ENCODE measurements at regions not wholly inside any gene's neighbourhood (a gene's known extent, or its start where the extent isn't known, plus 50 kb on each side); places are given as distances from the start of the nearest gene placed in this dataset.
A peak's percentile ranks its signal among the peaks of the same experiment; 100 is the strongest.
"Not testable (repeated sequence)": the region's sequence is repeated elsewhere in the genome, so short reads cannot be mapped to it uniquely, and the experiment has no call there.

DNA sequence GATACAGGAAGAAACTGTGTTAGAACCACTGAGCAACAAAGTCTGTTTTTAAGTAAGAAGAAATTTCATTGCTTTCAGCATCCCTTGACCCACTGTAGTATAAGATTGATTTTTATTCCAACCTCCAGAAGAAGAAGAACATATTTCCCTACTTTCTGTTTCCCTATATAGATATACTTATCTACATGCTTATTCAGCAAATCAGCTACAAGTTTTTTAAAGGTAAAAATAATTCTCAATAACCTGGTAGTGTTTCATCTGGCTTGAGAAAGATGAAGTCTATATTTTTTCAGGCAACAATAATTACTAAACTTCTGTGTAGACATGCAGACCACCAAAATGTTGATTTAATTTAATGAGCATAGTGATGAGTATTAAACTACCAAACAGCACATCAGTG, 201.0 kb downstream of the OSTF1 start:
- Histone ChIP-seq H3K9ac (ENCODE audit: low read depth, low read length) (no peak overlapping the region), H3K4me1 (ENCODE audit: insufficient read depth, low read length) (no peaks in the 10 kb centered on the region), H3K36me3 (ENCODE audit: insufficient read depth, low read length) (no peaks in the 10 kb centered on the region), H3K27me3 (ENCODE audit: insufficient read depth, low read length) (no peaks in the 10 kb centered on the region), H3K4me3 (ENCODE audit: low read length) (no peak overlapping the region), H3K9me3 (ENCODE audit: insufficient read depth, low read depth, low read length) (no peaks in the 10 kb centered on the region), H3K27ac (ENCODE audit: low read depth, low read length) (no peak overlapping the region)

DNA sequence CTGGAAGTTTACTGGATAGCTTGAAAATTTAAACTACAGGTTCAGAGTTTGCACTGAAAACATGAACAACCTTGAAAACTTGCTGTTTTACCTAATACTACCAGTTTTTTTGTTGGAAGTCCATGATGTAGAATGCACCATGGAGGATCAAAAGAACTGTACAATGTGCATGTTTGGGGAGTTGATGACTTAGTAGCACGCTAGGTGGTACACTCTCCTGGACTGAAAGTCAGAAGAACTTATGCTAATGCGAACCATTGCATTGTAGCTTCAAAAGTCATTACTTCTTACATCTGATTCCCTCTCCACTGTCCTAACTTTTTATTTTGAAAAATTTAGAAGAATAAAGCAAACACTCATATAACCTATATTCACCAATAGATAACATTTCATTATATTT, 211.0 kb downstream of the OSTF1 start:
- no peaks in the 10 kb centered on the region for H3K9me3 ChIP-seq (ENCODE audit: insufficient read depth, low read depth, low read length)
- no peaks in the 10 kb centered on the region for H3K4me1 ChIP-seq (ENCODE audit: insufficient read depth, low read length)
- no peak overlapping the region for H3K27ac ChIP-seq (ENCODE audit: low read depth, low read length)
- no peaks in the 10 kb centered on the region for H3K27me3 ChIP-seq (ENCODE audit: insufficient read depth, low read length)
- H3K36me3 ChIP-seq (ENCODE audit: insufficient read depth, low read length): no peaks in the 10 kb centered on the region
- WGBS: 90% methylated on average over 2 of the region's 2 CpGs
- H3K9ac ChIP-seq (ENCODE audit: low read depth, low read length): no peak overlapping the region
- no peak overlapping the region for H3K4me3 ChIP-seq (ENCODE audit: low read length)

DNA sequence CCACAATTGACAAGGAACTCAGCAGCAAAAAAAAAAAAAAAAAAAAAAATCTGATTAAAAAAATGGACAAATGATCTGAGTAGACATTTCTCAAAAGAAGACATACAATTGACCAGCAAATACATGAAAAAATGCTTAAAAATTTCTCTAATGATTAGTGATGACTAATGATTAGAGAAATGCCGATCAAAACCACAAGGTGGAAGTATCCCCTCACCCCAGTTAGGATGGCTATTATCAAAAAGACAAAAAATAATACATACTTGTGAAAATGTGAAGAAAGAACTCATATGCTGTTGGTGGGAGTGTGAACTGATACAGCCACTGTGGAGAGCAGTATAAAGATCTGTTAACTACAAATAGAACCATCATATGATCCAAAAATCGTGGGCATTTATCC, 245.3 kb downstream of the OSTF1 start:
- no peaks in the 10 kb centered on the region for H3K9me3 ChIP-seq (ENCODE audit: insufficient read depth, low read depth, low read length)
- no peaks in the 10 kb centered on the region for H3K27me3 ChIP-seq (ENCODE audit: insufficient read depth, low read length)

DNA sequence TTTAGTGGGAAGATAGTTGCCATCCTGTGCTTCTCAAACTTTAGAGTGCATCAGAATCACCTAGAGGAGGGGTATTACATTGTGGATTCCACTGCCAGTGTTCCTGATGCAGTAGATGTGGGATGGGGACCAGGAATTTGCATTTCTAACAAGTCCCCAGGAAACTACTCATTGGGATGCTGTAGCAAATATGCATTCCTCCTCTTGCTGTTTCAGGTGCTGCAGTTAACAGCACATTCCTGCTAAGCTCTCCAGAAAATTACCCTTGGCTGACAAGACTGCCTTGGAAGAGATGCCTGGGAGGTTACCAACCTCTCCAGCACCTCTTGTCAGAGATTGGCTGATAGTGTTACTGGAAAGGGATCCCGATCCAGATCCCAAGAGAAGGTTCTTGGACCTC, 270.5 kb downstream of the OSTF1 start:
- H3K27ac ChIP-seq (ENCODE audit: low read depth, low read length): peak overlapping the region; percentile 70
- WGBS: 63% methylated on average over 1 of the region's 1 CpG
- peaks cover 23% of the 10 kb centered on the region for H3K9me3 ChIP-seq (ENCODE audit: insufficient read depth, low read depth, low read length)
- no peaks in the 10 kb centered on the region for H3K27me3 ChIP-seq (ENCODE audit: insufficient read depth, low read length)
- H3K4me3 ChIP-seq (ENCODE audit: low read length): no peak overlapping the region
- H3K4me1 ChIP-seq (ENCODE audit: insufficient read depth, low read length): peaks cover 19% of the 10 kb centered on the region
- no peaks in the 10 kb centered on the region for H3K36me3 ChIP-seq (ENCODE audit: insufficient read depth, low read length)
- H3K9ac ChIP-seq (ENCODE audit: low read depth, low read length): no peak overlapping the region

More for the DNA sequence above, 245.3 kb downstream of the OSTF1 start:
- Histone ChIP-seq H3K4me1 (ENCODE audit: insufficient read depth, low read length) (no peaks in the 10 kb centered on the region), H3K36me3 (ENCODE audit: insufficient read depth, low read length) (no peaks in the 10 kb centered on the region), H3K27ac (ENCODE audit: low read depth, low read length) (no peak overlapping the region), H3K4me3 (ENCODE audit: low read length) (no peak overlapping the region), H3K9ac (ENCODE audit: low read depth, low read length) (no peak overlapping the region)
- WGBS: 100% methylated on average over 1 of the region's 2 CpGs

DNA sequence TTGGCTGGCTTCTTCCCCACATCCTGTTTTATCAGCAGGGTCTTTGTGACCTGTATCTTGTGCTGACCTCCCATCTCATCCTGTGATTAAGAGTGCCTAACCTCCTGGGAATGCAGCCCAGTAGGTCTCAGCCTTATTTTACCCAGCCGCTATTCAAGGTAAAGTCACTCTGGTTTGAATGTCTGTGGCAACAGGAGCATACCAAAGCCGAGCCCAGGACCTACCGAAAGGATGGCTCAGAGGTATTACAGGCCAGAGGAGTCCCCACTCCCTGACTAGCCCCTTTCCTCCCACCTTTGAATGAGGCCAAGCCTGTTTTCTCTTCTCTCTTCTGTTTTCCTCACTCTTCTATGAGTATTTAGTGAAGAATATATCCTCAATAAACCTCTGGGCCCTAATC, 271.3 kb downstream of the OSTF1 start:
- Histone ChIP-seq H3K27ac (ENCODE audit: low read depth, low read length) (peak overlapping the region; percentile 70), H3K9ac (ENCODE audit: low read depth, low read length) (no peak overlapping the region), H3K4me3 (ENCODE audit: low read length) (no peak overlapping the region), H3K27me3 (ENCODE audit: insufficient read depth, low read length) (no peaks in the 10 kb centered on the region), H3K4me1 (ENCODE audit: insufficient read depth, low read length) (peaks cover 19% of the 10 kb centered on the region), H3K36me3 (ENCODE audit: insufficient read depth, low read length) (no peaks in the 10 kb centered on the region), H3K9me3 (ENCODE audit: insufficient read depth, low read depth, low read length) (peaks cover 25% of the 10 kb centered on the region)
- WGBS: 88% methylated on average over 3 of the region's 3 CpGs

DNA sequence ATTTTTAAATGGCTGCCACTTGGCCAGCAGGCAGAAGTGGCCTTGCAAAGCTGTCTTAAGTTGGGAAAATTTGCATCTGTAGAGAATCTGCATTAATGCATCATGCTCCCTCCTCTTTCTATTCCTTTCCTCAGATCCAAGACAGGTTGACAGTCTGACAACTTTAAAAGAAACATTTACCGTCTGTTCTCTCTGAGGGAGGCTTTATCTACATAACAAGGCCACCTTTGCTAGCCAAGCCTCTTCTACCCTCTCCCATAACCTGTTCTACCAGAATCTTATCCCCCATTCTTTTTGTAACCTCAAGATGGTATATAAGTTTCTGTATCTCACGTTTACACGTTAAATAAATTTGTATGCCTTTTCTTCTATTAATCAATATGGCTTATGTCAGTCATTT, 271.9 kb downstream of the OSTF1 start:
- H3K9me3 ChIP-seq (ENCODE audit: insufficient read depth, low read depth, low read length): peaks cover 25% of the 10 kb centered on the region
- no peak overlapping the region for H3K4me3 ChIP-seq (ENCODE audit: low read length)
- 54% methylated on average over 1 of the region's 3 CpGs for WGBS
- H3K4me1 ChIP-seq (ENCODE audit: insufficient read depth, low read length): peaks cover 19% of the 10 kb centered on the region
- no peaks in the 10 kb centered on the region for H3K36me3 ChIP-seq (ENCODE audit: insufficient read depth, low read length)
- no peaks in the 10 kb centered on the region for H3K27me3 ChIP-seq (ENCODE audit: insufficient read depth, low read length)
- no peak overlapping the region for H3K9ac ChIP-seq (ENCODE audit: low read depth, low read length)
- H3K27ac ChIP-seq (ENCODE audit: low read depth, low read length): no peak overlapping the region; the same call in 1 of the 2 replicates

DNA sequence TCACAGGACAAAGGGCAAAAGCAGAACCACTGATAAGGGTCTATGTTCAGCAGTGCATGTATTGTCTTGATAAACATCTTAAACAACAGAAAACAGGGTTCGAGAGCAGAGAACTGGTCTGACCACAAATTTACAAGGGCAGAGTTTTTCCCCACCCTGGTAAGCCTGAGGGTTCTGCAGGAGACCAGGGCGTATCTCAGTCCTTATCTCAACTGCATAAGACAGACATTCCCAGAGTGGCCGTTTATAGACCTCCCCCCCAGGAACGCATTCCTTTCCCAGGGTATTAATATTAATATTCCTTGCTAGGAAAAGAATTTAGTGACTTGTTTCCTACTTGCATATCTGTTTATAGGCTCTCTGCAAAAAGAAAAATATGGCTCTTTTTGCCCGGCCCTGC, 274.1 kb downstream of the OSTF1 start:
- not testable (repeated sequence) for H3K27me3 ChIP-seq (ENCODE audit: insufficient read depth, low read length); H3K36me3 ChIP-seq (ENCODE audit: insufficient read depth, low read length); H3K9ac ChIP-seq (ENCODE audit: low read depth, low read length); H3K4me3 ChIP-seq (ENCODE audit: low read length); H3K27ac ChIP-seq (ENCODE audit: low read depth, low read length)
- Histone ChIP-seq H3K9me3 (ENCODE audit: insufficient read depth, low read depth, low read length) (peaks cover 25% of the 10 kb centered on the region), H3K4me1 (ENCODE audit: insufficient read depth, low read length) (peaks cover 19% of the 10 kb centered on the region)
- 97% methylated on average over 4 of the region's 5 CpGs for WGBS

DNA sequence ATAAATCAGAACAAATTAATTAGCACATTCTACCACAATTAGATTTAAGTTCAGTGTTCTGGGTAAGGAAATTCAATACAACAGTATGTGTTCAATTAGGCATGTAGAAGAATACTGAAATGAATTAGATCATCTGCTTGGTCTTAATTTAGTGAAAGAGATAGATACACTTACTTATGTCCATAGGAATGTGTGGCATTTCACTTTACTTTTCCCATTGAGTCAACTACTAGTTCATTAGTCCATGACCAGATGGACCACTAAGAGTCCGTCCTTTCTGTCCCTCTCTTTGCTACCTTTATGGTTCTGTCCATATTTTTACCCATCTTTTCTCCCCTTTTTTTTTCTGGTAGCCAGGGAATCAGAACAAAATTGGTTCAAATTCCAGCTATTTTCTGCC, 276.9 kb downstream of the OSTF1 start:
- Histone ChIP-seq H3K36me3 (ENCODE audit: insufficient read depth, low read length) (no peaks in the 10 kb centered on the region), H3K9ac (ENCODE audit: low read depth, low read length) (no peak overlapping the region), H3K27me3 (ENCODE audit: insufficient read depth, low read length) (no peaks in the 10 kb centered on the region), H3K9me3 (ENCODE audit: insufficient read depth, low read depth, low read length) (peaks cover 25% of the 10 kb centered on the region), H3K4me1 (ENCODE audit: insufficient read depth, low read length) (no peaks in the 10 kb centered on the region), H3K27ac (ENCODE audit: low read depth, low read length) (no peak overlapping the region), H3K4me3 (ENCODE audit: low read length) (no peak overlapping the region)
- WGBS: 94% methylated on average over 1 of the region's 1 CpG

DNA sequence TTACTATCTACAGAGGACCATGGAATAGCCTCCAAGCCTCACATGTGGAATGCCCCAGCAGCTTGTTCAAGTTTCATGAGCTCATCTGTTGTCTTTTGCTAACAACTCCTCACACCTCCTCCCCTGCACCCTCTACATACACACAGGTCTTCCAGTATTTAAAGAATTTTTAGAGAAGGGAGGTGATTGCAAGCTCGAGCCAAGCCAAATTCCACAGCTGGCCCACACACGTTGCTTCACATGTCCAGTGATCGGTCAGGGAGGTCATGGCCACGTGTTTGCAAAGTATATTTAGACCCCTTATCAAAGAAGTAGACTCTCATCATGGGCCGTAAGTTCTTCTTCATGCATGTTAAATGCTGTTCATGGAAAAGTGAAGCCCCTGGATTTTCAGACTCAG, 281.7 kb downstream of the OSTF1 start:
- no peaks in the 10 kb centered on the region for H3K27me3 ChIP-seq (ENCODE audit: insufficient read depth, low read length)
- no peaks in the 10 kb centered on the region for H3K4me1 ChIP-seq (ENCODE audit: insufficient read depth, low read length)
- H3K9me3 ChIP-seq (ENCODE audit: insufficient read depth, low read depth, low read length): no peaks in the 10 kb centered on the region
- H3K36me3 ChIP-seq (ENCODE audit: insufficient read depth, low read length): no peaks in the 10 kb centered on the region
- no peak overlapping the region for H3K27ac ChIP-seq (ENCODE audit: low read depth, low read length)
- H3K4me3 ChIP-seq (ENCODE audit: low read length): no peak overlapping the region
- 77% methylated on average over 5 of the region's 5 CpGs for WGBS
- no peak overlapping the region for H3K9ac ChIP-seq (ENCODE audit: low read depth, low read length)

DNA sequence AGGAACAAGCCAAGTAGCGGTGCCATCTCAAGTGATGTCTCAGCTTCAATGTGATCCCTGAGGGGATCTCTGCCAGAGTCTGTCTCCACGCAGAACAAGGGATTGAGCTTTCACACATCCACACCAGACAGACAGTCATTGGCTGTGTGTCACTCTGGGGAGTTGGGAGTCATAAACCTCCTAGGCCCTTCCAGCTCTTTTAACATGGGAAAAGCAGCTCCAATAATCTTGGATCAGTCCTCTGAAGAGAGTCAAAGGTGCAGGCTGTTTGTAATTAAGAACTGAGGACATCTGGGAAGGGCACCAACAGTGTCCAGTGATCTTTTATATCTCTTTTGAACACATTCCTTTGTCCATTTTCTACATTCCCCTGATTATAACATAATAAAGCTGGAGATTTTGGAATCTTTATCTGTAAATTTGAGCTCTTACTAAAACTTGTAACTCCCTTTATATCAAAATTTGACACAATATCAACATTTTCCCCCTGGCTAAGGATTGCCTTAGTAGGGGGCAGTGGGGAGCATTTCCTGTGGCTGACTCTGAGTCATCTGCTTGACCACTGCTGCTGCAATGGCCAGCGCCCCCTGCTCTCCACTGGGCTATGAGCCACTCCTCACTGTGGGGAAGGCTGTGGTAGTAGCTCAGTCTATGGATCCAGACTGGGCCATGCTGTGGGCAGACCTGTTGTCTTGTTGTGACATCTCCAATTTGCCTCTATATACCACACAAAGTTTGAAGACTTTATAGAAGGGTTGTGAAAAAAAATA, 284.4 kb downstream of the OSTF1 start:
- Histone ChIP-seq H3K4me3 (ENCODE audit: low read length) (no peak overlapping the region), H3K36me3 (ENCODE audit: insufficient read depth, low read length) (no peaks in the 10 kb centered on the region), H3K9me3 (ENCODE audit: insufficient read depth, low read depth, low read length) (no peaks in the 10 kb centered on the region), H3K27me3 (ENCODE audit: insufficient read depth, low read length) (no peaks in the 10 kb centered on the region), H3K27ac (ENCODE audit: low read depth, low read length) (no peak overlapping the region), H3K9ac (ENCODE audit: low read depth, low read length) (no peak overlapping the region), H3K4me1 (ENCODE audit: insufficient read depth, low read length) (no peaks in the 10 kb centered on the region)
- 92% methylated on average over 3 of the region's 3 CpGs for WGBS

DNA sequence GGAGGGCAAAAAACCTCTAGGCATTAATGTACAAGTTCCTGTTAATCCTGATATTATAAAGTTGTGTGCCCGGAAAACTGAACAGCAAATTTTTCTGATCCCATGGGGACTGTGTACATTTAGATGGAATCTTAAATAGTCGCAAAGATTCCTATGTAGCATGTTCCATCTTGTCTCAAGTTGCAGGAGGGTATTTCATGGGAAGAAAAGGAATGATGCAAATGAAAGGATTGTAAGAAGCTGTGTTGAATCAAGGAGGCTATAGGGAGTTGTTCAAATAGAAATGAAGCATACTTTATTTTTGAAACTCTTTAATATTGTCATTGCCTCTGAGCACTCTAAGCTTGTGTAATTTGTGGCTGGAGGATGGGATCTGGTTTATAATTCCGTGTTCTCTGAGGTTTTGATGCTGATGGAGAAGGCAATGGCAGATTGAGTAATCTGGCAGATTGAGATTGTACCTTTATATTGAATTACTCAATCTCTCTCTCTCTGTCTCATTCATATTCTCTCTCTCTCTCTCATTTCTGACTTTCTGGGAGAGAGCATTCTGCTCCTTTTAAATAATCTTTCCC, 288.5 kb downstream of the OSTF1 start:
- WGBS: 92% methylated on average over 3 of the region's 3 CpGs
- Histone ChIP-seq H3K27ac (ENCODE audit: low read depth, low read length) (no peak overlapping the region), H3K9me3 (ENCODE audit: insufficient read depth, low read depth, low read length) (peaks cover 2% of the 10 kb centered on the region; the same call in 1 of the 2 replicates), H3K4me1 (ENCODE audit: insufficient read depth, low read length) (no peaks in the 10 kb centered on the region), H3K4me3 (ENCODE audit: low read length) (no peak overlapping the region), H3K36me3 (ENCODE audit: insufficient read depth, low read length) (no peaks in the 10 kb centered on the region), H3K27me3 (ENCODE audit: insufficient read depth, low read length) (no peaks in the 10 kb centered on the region), H3K9ac (ENCODE audit: low read depth, low read length) (no peak overlapping the region)
